ENCODE measurements at regions not wholly inside any gene's neighbourhood (a gene's known extent, or its start where the extent isn't known, plus 50 kb on each side); places are given as distances from the start of the nearest gene placed in this dataset.

DNA sequence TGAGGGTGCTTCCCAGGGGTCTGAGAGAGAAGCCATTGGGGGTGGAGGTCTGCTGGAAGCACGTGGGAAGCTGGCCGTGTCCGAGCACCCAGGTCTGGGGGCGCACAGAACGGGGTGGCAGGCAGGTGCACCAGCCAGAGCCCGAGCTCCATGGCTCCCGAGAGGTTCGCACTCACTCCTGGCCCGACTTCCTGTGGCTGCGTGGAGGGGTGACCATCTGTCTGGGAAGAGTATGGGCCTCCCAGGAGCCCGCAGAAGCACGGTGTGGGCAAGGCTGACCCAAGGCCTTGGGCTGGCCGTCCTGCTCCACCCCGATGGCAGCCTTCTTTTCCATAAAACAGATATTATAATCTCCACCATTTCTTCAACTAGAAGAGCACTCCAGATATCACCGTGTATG, 256.0 kb upstream of the B3GAT1 start:
- Mint-ChIP-seq H3K36me3 (no peaks in the 10 kb centered on the region), H3K27ac (no peak overlapping the region), H3K4me1 (ENCODE audit: low read depth) (no peaks in the 10 kb centered on the region), H3K4me3 (no peak overlapping the region), H3K9me3 (ENCODE audit: low read depth) (no peaks in the 10 kb centered on the region), H3K27me3 (peaks cover 3% of the 10 kb centered on the region)

DNA sequence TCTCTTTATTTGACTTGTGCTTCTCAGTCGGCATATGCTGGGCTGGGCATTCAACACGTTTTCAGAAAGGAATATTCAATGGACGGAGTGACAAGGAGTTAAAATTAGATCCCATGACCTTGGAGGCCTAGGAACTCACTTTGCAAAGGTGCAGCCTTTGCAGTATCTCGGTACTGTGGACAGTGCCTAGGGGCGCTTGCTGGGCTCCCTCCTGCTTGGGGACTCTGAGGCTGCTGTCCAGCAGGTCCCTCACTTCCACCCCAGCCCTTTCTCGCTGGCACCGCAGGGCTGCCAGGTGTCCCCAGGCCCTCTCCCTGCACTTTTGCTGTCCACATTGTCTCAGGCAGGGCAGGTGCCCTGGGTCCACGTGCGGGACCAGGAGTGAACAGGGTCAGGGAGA, 255.5 kb upstream of the B3GAT1 start:
- no peak overlapping the region for H3K4me3 Mint-ChIP-seq
- H3K27me3 Mint-ChIP-seq: peaks cover 3% of the 10 kb centered on the region
- H3K36me3 Mint-ChIP-seq: no peaks in the 10 kb centered on the region
- H3K4me1 Mint-ChIP-seq (ENCODE audit: low read depth): no peaks in the 10 kb centered on the region
- no peaks in the 10 kb centered on the region for H3K9me3 Mint-ChIP-seq (ENCODE audit: low read depth)
- H3K27ac Mint-ChIP-seq: no peak overlapping the region

DNA sequence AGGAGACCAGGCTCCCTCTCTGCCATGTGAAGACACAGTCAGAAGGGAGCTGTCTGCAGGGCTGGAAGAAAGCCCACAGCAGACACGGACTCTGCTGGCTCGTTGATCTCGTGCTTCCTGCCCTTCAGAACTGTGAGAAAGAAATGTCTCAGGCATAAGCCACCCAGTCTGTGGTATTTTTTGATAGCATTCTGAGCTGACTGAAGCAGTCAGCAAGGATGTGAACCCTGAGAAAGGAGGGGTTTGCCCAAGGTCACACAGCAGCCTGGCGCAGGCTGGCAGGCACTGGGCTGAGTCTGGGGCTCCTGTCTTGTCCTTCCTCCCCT, 255.1 kb upstream of the B3GAT1 start:
- Mint-ChIP-seq H3K36me3 (no peaks in the 10 kb centered on the region), H3K27ac (no peak overlapping the region), H3K9me3 (ENCODE audit: low read depth) (no peaks in the 10 kb centered on the region), H3K4me3 (no peak overlapping the region), H3K27me3 (peaks cover 3% of the 10 kb centered on the region), H3K4me1 (ENCODE audit: low read depth) (no peaks in the 10 kb centered on the region)

DNA sequence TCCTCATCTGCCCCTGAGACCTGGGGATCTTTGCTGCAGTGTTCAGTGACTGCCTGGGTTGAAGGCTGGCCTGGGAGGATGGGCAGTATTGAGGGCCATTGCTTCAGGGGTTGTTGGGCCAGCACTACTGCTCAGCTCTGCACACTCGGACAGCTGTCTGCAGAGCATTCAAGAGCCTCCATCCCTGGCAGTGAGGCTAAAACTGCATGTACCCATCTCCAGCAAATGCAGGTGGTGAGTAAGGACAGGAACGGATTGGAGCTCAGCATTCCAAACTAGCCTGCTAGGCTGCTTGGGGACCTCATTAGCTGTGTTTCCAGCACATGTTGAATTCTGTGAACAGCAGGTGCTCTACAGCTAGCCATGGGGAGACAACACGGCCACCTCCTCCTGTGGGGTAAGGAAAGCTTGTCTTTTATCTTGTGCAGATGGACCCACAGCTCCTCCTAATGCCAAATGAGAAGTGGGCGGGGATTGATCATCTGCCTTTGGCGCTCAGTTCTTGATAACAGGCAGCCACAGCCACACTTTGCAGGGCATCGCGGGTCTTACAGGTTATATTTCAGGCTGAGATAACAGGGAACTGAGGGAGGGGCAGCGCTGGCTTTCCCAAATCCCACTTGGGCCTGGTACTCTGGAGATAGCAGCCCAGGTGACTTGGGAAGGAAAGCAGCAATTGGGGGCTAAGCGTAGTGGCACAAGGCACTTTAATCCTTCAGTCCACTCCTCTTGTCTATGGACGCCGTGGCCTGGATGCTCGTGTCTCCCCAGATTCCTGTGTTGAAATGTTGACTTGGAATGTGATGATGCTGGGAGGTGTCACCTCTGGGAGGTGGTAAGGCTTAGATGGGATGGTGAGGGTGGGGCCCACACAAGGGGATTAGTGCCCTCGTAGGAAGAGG, 254.5 kb upstream of the B3GAT1 start:
- no peaks in the 10 kb centered on the region for H3K36me3 Mint-ChIP-seq
- no peak overlapping the region for H3K27ac Mint-ChIP-seq
- H3K27me3 Mint-ChIP-seq: peaks cover 3% of the 10 kb centered on the region
- H3K9me3 Mint-ChIP-seq (ENCODE audit: low read depth): no peaks in the 10 kb centered on the region
- H3K4me1 Mint-ChIP-seq (ENCODE audit: low read depth): no peaks in the 10 kb centered on the region
- H3K4me3 Mint-ChIP-seq: no peak overlapping the region

DNA sequence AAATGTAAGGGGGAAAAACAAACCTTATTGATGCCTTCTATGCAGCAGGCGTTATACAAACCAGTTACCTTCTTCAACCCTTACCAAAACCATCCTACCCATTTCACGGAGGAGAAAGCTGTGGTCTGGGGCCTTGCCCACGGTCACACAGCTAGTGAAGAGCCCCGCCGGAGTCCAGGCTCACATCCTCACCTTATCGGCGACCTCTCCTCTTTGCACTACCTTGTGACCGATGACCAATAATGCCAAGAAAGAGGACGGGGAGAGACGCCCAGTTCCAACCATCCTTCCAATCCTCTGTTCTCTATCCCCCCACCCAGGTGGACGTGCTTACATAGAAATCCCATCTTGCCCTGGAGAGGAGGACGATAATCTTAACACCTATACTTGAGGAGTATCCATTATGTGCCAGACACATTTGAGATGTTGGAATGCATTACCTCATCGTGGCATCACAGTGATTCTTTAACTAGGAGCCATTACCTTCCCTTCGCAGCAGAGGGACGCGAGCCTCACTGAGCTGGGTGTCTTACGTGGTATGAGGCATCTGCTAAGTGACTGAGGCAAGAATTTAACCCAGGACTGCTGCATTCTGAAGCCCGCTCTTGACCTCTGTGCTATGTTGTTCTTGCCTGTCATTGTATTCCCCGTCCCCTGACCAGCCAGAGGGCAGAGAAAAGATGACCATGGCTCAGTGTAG, 253.7 kb upstream of the B3GAT1 start:
- Mint-ChIP-seq H3K27me3 (peaks cover 3% of the 10 kb centered on the region), H3K36me3 (no peaks in the 10 kb centered on the region), H3K4me3 (no peak overlapping the region), H3K4me1 (ENCODE audit: low read depth) (no peaks in the 10 kb centered on the region), H3K27ac (no peak overlapping the region), H3K9me3 (ENCODE audit: low read depth) (no peaks in the 10 kb centered on the region)

DNA sequence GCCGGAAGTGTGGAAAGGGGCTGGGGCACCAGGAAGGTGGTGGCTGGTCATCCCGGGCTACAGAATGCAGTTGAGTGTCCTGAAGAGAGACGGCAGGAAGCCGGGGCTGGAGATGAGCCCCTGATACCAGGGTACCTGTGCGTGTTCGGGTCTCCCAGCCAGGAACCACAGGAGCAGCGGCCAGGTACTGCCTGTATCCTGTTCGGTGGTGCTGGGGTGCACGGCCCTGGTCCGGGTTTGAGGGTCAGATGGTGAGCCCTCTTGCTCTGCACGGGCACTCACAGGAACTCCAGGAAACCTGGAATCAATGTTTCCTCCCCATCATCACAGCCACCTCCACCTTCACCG, 253.1 kb upstream of the B3GAT1 start:
- Mint-ChIP-seq H3K27ac (no peak overlapping the region), H3K36me3 (no peaks in the 10 kb centered on the region), H3K4me3 (no peak overlapping the region), H3K9me3 (ENCODE audit: low read depth) (no peaks in the 10 kb centered on the region), H3K4me1 (ENCODE audit: low read depth) (no peaks in the 10 kb centered on the region), H3K27me3 (peaks cover 3% of the 10 kb centered on the region)

DNA sequence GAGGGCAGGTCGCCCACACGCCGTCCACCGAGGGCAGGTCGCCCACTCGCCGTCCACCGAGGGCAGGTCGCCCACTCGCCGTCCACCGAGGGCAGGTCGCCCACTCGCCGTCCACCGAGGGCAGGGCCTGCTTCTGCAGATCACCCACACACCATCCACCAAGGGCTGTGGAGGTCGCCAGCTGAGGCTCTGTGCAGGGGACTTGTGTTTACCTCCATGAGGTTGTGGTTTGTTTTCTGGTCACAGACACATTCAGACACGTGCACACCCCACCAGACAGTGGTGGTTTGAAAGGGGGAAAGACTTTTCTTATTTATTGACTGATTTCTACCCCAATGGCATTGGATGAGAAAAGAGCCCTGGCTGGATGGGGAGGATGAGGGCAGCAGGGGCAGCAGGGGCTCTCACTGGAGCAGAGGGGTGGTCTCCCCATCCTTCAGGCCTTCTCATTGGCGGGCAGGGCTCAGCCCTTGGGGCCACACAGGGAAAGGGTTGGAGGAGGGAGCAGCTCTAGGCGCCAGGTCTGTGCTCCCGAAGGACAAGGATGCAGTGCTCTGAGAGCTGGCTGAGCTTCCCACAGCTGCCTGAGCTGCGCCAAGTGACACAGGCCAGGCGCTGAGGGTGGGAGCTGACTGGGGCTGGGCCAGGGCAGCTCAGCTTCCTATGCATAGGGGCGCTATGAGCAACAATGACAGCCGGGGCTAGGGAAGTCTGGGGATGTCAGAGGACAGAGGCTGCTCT, 252.6 kb upstream of the B3GAT1 start:
- H3K4me1 Mint-ChIP-seq (ENCODE audit: low read depth): no peaks in the 10 kb centered on the region
- H3K9me3 Mint-ChIP-seq (ENCODE audit: low read depth): no peaks in the 10 kb centered on the region
- no peak overlapping the region for H3K4me3 Mint-ChIP-seq
- H3K27me3 Mint-ChIP-seq: peaks cover 3% of the 10 kb centered on the region
- no peak overlapping the region for H3K27ac Mint-ChIP-seq
- H3K36me3 Mint-ChIP-seq: no peaks in the 10 kb centered on the region

DNA sequence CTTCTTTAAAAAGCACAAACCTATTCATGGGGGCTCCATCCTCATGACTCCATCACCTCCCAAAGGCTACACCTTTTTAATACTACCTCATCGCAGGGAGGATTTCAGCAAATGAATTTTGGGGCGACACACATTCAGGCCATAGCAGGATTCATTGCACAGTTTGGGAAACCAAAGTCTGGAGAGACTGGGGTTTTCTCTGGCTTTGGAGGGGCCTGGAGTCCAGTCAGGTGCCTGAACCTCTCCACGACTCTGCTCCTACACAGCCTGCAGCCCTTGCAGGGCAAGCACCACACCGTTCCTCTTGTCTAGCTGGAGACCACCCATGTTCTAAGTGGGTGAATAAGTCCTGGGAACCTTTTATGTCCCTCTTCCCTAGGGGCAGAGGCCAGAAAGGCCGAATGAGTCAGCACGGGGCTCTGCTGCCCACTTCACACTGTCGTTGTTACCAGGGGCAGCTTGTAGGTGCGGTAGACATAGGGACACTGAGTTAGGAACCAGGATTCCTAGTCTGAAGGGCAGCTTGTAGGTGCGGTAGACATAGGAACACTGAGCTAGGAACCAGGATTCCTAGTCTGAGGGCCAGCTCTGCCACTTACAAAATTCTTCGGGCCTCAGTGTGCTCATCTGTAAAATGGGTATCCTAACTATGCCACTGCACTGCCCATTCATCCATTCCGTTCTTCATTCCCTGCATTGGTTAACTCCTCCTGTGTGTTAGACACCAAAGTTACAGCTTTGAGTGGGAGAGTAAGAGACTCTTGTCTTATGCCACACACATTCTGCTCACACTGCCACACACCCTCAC, 251.7 kb upstream of the B3GAT1 start:
- Mint-ChIP-seq H3K36me3 (no peaks in the 10 kb centered on the region), H3K4me3 (no peak overlapping the region), H3K4me1 (ENCODE audit: low read depth) (no peaks in the 10 kb centered on the region), H3K27me3 (peaks cover 3% of the 10 kb centered on the region), H3K9me3 (ENCODE audit: low read depth) (no peaks in the 10 kb centered on the region), H3K27ac (no peak overlapping the region)

DNA sequence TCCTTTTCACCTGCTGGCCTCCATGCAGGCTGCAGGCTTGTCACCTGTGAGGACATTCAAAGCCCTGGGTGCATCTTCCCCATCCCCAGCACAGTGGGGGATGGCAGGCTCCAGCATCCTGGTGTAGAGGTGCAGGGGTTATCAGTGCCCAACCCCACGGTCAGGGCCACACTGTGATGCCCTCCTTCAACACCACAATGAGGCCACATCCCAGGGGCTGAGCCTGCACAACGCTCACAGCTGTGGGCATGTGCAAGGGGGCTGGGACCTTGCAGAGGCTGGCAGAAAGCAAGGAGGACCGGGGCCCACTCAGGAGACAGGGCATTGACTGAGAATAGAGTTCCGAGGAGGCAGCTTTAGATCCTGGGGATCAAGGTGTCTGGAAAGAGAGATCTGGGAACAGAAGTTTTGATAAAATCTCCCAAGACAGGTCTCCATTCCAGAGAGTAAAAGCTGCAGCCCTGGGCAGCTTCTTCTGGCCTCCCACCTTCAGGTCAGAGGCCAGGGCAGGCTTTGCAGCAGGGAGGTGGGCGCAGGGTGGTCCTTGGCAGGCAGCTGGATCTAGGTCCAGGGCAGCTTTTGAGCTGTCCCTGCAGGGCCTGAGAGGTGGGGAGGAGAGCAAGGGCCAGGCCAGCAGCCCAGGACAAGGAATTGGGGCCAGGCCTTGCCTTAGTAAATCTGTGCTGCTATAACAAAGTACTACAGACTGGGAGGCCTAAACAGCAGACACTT, 250.8 kb upstream of the B3GAT1 start:
- no peaks in the 10 kb centered on the region for H3K9me3 Mint-ChIP-seq (ENCODE audit: low read depth)
- no peaks in the 10 kb centered on the region for H3K4me1 Mint-ChIP-seq (ENCODE audit: low read depth)
- H3K4me3 Mint-ChIP-seq: no peak overlapping the region
- no peaks in the 10 kb centered on the region for H3K27me3 Mint-ChIP-seq
- H3K36me3 Mint-ChIP-seq: no peaks in the 10 kb centered on the region
- no peak overlapping the region for H3K27ac Mint-ChIP-seq

DNA sequence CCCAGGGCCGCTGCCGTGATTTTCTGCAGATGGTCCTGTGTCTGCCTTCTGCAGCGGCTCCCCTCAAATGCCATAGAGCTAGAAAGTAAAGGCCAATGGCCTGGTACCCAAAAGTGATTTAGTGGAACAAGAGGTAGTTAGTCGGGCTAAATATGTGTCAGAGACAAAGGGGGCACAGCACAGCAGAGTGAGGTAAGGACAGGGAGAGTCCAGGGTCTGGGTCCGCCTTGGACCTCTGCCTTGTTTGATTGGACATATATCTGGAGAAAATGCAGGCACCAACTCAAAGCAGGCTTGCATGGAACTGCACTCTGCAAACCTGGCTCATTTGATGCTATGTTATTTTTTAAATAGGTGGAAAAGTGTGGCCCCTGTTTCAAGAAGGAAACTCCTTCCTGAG, 249.6 kb upstream of the B3GAT1 start:
- Mint-ChIP-seq H3K4me1 (ENCODE audit: low read depth) (peaks cover 3% of the 10 kb centered on the region), H3K9me3 (ENCODE audit: low read depth) (no peaks in the 10 kb centered on the region), H3K4me3 (no peak overlapping the region), H3K36me3 (no peaks in the 10 kb centered on the region), H3K27ac (no peak overlapping the region), H3K27me3 (no peaks in the 10 kb centered on the region)

DNA sequence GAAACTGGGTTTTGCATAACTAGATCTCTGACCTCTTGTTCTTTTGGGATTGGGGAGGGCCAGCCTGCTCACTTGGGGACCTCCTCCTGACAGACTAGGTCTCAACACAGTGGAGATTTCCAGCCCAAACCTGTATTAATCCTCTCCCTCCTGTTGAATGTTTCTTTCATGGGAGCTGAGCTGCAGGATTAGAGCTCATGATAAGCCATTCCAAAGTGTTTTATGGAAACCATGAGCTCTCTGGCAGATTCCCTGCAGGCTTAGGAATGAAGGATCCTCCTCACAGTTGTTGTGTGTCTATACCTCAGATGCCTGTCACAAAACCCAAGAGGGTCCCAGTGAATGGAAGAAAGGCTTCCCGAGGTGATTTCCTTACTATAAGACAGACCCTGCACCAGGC, 248.4 kb upstream of the B3GAT1 start:
- H3K9me3 Mint-ChIP-seq (ENCODE audit: low read depth): no peaks in the 10 kb centered on the region
- peaks cover 9% of the 10 kb centered on the region for H3K4me1 Mint-ChIP-seq (ENCODE audit: low read depth)
- peaks cover 3% of the 10 kb centered on the region for H3K36me3 Mint-ChIP-seq
- H3K4me3 Mint-ChIP-seq: no peak overlapping the region
- no peak overlapping the region for H3K27ac Mint-ChIP-seq
- H3K27me3 Mint-ChIP-seq: no peaks in the 10 kb centered on the region

DNA sequence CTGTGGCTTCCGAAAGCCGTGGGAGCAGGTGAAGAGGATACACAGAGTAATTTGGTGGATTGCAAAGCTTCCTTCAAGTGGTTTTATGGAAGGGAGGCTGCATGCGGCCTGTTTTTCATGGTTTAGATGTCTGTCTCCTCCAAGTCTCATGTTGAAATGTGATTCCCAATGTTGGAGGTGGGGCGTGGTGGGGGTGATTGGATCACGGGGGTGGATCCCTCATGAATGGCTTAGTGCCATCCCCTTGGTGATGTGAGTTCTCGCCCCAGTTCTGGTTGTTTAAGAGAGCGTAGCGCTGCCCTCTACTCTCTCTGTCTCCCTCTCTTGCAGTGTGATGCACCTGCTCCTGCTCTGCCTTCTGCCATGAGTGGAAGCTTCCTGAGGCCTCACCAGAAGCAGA, 247.8 kb upstream of the B3GAT1 start:
- H3K27ac Mint-ChIP-seq: no peak overlapping the region
- peaks cover 13% of the 10 kb centered on the region for H3K4me1 Mint-ChIP-seq (ENCODE audit: low read depth)
- no peak overlapping the region for H3K4me3 Mint-ChIP-seq
- no peaks in the 10 kb centered on the region for H3K27me3 Mint-ChIP-seq
- peaks cover 3% of the 10 kb centered on the region for H3K36me3 Mint-ChIP-seq
- no peaks in the 10 kb centered on the region for H3K9me3 Mint-ChIP-seq (ENCODE audit: low read depth)

DNA sequence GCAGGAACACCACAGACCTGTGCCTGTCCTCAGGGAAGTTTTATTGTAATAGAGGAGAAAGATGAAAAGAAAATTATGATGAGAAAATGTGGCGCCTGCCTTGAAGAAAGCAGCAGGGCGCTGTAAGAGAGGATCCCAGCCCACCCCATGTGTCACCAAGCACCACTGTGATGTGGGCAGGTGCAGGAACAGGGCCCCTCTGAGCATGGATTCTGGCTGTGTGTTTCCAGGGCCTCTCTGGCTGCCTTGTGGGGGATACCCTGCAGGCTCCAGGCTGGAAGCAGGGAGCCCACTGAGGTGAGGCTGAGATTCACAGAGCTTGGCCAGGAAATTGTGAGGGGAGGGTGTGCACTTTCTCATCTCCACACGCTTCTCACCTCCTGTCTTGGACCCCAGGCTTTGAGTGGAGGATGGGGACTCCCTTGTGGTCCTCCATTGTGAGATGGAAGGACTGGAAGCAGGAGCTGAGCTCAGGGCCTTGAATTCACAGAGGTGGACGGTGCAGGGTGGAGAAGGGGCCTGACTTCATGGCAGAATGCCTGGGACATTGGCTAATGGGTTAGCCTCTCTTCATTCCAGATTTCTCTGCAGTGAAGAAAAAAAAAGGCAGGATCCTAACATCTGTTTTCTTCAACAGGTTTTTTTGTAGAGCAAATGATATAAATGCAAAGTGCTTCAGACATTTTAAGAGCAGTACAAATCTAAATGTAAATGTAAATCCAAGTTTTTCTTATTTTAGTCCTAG, 246.6 kb upstream of the B3GAT1 start:
- Mint-ChIP-seq H3K36me3 (peaks cover 3% of the 10 kb centered on the region), H3K27ac (no peak overlapping the region), H3K4me1 (ENCODE audit: low read depth) (peaks cover 22% of the 10 kb centered on the region), H3K27me3 (no peaks in the 10 kb centered on the region), H3K4me3 (no peak overlapping the region), H3K9me3 (ENCODE audit: low read depth) (no peaks in the 10 kb centered on the region)

DNA sequence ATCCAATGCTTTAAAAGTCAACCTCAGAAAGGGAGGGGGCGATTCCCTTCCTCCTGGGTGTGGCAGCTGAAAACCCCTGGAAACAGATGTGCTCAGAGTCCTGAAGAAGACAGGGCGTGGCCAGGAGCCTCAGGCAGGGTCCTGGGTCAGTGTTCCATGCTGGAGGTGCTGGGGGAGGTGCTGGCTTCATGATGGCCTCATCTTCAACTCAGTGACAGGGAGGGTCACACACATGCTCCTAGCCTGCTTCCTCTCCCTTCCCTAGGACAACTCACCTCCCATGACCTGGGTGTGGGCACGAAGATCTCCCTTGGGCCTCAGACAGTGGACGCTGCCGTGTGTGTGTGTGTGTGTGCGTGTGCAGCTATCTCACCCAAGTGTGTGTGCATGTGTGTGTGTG, 245.6 kb upstream of the B3GAT1 start:
- Mint-ChIP-seq H3K36me3 (peaks cover 3% of the 10 kb centered on the region), H3K27ac (no peak overlapping the region), H3K9me3 (ENCODE audit: low read depth) (no peaks in the 10 kb centered on the region), H3K4me3 (no peak overlapping the region), H3K4me1 (ENCODE audit: low read depth) (peaks cover 22% of the 10 kb centered on the region), H3K27me3 (peaks cover 6% of the 10 kb centered on the region)

Measured in activated naive CD8-positive, alpha-beta T cell (primary cell).